HepG2 (cell line): ENCODE measurements at regions not wholly inside any gene's neighbourhood (a gene's known extent, or its start where the extent isn't known, plus 50 kb on each side); places are given as distances from the start of the nearest gene placed in this dataset.
A peak's percentile ranks its signal among the peaks of the same experiment; 100 is the strongest.

Experiments
- AHR ChIP-seq: IDR thresholded peaks from 2 replicates; pipeline ENCODE4 v1.6.1; 2018; ENCODE audit warnings: missing genetic modification reagents, missing compliant biosample characterization
- CCAR2 ChIP-seq: fragments of 200-400 bp; formaldehyde crosslinking; optimal IDR thresholded peaks from 2 replicates; pipeline ENCODE3; 2018; ENCODE audit warnings: low read depth, mild to moderate bottlenecking, low read length, moderate library complexity
- HDAC2 ChIP-seq: sonication (generic); formaldehyde crosslinking; IDR thresholded peaks from 2 replicates; pipeline ENCODE4 v1.4.0; 2020; ENCODE audit warnings: missing genetic modification reagents
- HHEX ChIP-seq: IDR thresholded peaks from 2 replicates; pipeline ENCODE4 v1.6.1; 2016; ENCODE audit warnings: control low read depth
- HNRNPH1 ChIP-seq: fragments of 200-400 bp; formaldehyde crosslinking; optimal IDR thresholded peaks from 2 replicates; pipeline ENCODE3; 2017; ENCODE audit warnings: mild to moderate bottlenecking, low read depth, low read length
- MATR3 ChIP-seq: sonication (generic); formaldehyde crosslinking; IDR thresholded peaks from 2 replicates; pipeline ENCODE4 v1.4.0; 2020; ENCODE audit warnings: missing genetic modification reagents
- MLLT10 ChIP-seq: sonication (generic); formaldehyde crosslinking; IDR thresholded peaks from 2 replicates; pipeline ENCODE4 v1.4.0; 2020; ENCODE audit warnings: missing genetic modification reagents
- NFAT5 ChIP-seq: sonication (generic); formaldehyde crosslinking; IDR thresholded peaks from 2 replicates; pipeline ENCODE4 v1.4.0; 2020; ENCODE audit warnings: missing genetic modification reagents
- NFRKB ChIP-seq: fragments of 450-650 bp; IDR thresholded peaks from 2 replicates; pipeline ENCODE4 v1.6.1; 2017
- ONECUT2 ChIP-seq: sonication (generic); formaldehyde crosslinking; IDR thresholded peaks from 2 replicates; pipeline ENCODE4 v1.4.0; 2020; ENCODE audit warnings: missing genetic modification reagents
- ZFP41 ChIP-seq: sonication (generic); formaldehyde crosslinking; IDR thresholded peaks from 2 replicates; pipeline ENCODE4 v1.4.0; 2020; ENCODE audit warnings: mild to moderate bottlenecking, missing genetic modification reagents, borderline replicate concordance
- ZNF446 ChIP-seq: sonication (generic); formaldehyde crosslinking; IDR thresholded peaks from 2 replicates; pipeline ENCODE4 v1.5.0; 2020; ENCODE audit warnings: mild to moderate bottlenecking, missing genetic modification reagents
- ZNF468 ChIP-seq: sonication (generic); formaldehyde crosslinking; IDR thresholded peaks from 2 replicates; pipeline ENCODE4 v1.8.0; 2022; ENCODE audit warnings: mild to moderate bottlenecking, moderate library complexity, missing genetic modification reagents
- ZNF615 ChIP-seq: sonication (generic); formaldehyde crosslinking; IDR thresholded peaks from 2 replicates; pipeline ENCODE4 v1.5.0; 2020; ENCODE audit warnings: mild to moderate bottlenecking, missing genetic modification reagents, borderline replicate concordance
- ZNF841 ChIP-seq: sonication (generic); formaldehyde crosslinking; IDR thresholded peaks from 2 replicates; pipeline ENCODE4 v1.8.1; 2023; ENCODE audit warnings: missing genetic modification reagents, borderline replicate concordance
- ZNF850 ChIP-seq: sonication (generic); formaldehyde crosslinking; conservative IDR thresholded peaks from 2 replicates; pipeline ENCODE4 v1.9.0; 2021; ENCODE audit warnings: mild to moderate bottlenecking, missing genetic modification reagents
- TF ChIP-seq, protein P1 (sequence below): sonication (generic); formaldehyde crosslinking; IDR thresholded peaks from 2 replicates; pipeline ENCODE4 v1.4.0; 2020; ENCODE audit warnings: mild to moderate bottlenecking, missing genetic modification reagents
- TF ChIP-seq, protein P2 (sequence below): sonication (generic); formaldehyde crosslinking; IDR thresholded peaks from 2 replicates; pipeline ENCODE4 v1.9.0; 2022; ENCODE audit warnings: missing genetic modification reagents, mild to moderate bottlenecking, borderline replicate concordance
- TF ChIP-seq, protein P3 (sequence below): sonication (generic); formaldehyde crosslinking; conservative IDR thresholded peaks from 2 replicates; pipeline ENCODE4 v1.4.0; 2020; ENCODE audit warnings: mild to moderate bottlenecking, missing genetic modification reagents, moderate library complexity

- TF ChIP-seq NFAT5, result no peak
- TF ChIP-seq NFRKB, result no peak
- TF ChIP-seq CCAR2, result no peak
- TF ChIP-seq, protein P1, sequence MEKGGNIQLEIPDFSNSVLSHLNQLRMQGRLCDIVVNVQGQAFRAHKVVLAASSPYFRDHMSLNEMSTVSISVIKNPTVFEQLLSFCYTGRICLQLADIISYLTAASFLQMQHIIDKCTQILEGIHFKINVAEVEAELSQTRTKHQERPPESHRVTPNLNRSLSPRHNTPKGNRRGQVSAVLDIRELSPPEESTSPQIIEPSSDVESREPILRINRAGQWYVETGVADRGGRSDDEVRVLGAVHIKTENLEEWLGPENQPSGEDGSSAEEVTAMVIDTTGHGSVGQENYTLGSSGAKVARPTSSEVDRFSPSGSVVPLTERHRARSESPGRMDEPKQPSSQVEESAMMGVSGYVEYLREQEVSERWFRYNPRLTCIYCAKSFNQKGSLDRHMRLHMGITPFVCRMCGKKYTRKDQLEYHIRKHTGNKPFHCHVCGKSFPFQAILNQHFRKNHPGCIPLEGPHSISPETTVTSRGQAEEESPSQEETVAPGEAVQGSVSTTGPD (CRISPR knock-in tag), result no peak
- peak; percentile 93; the same call in 1 of the 2 replicates for TF ChIP-seq AHR (CRISPR knock-in tag)
- no peak for TF ChIP-seq ZFP41 (CRISPR knock-in tag)
- TF ChIP-seq ZNF615 (CRISPR knock-in tag), result 0 out of 2 replicates have a peak, but pooled peaks have one; percentile 90
- no peak for TF ChIP-seq ZNF446 (CRISPR knock-in tag)
- TF ChIP-seq ZNF850 (CRISPR knock-in tag), result no peak
- no peak for TF ChIP-seq HHEX (CRISPR knock-in tag)
- TF ChIP-seq MLLT10 (CRISPR knock-in tag), result no peak
- TF ChIP-seq, protein P2, sequence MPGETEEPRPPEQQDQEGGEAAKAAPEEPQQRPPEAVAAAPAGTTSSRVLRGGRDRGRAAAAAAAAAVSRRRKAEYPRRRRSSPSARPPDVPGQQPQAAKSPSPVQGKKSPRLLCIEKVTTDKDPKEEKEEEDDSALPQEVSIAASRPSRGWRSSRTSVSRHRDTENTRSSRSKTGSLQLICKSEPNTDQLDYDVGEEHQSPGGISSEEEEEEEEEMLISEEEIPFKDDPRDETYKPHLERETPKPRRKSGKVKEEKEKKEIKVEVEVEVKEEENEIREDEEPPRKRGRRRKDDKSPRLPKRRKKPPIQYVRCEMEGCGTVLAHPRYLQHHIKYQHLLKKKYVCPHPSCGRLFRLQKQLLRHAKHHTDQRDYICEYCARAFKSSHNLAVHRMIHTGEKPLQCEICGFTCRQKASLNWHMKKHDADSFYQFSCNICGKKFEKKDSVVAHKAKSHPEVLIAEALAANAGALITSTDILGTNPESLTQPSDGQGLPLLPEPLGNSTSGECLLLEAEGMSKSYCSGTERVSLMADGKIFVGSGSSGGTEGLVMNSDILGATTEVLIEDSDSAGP (CRISPR knock-in tag), result peak; percentile 96
- TF ChIP-seq HDAC2, result peak; percentile 99
- no peak for TF ChIP-seq ZNF468
- TF ChIP-seq ZNF841 (CRISPR knock-in tag), result no peak
- TF ChIP-seq MATR3 (CRISPR knock-in tag), result no peak
- TF ChIP-seq, protein P3, sequence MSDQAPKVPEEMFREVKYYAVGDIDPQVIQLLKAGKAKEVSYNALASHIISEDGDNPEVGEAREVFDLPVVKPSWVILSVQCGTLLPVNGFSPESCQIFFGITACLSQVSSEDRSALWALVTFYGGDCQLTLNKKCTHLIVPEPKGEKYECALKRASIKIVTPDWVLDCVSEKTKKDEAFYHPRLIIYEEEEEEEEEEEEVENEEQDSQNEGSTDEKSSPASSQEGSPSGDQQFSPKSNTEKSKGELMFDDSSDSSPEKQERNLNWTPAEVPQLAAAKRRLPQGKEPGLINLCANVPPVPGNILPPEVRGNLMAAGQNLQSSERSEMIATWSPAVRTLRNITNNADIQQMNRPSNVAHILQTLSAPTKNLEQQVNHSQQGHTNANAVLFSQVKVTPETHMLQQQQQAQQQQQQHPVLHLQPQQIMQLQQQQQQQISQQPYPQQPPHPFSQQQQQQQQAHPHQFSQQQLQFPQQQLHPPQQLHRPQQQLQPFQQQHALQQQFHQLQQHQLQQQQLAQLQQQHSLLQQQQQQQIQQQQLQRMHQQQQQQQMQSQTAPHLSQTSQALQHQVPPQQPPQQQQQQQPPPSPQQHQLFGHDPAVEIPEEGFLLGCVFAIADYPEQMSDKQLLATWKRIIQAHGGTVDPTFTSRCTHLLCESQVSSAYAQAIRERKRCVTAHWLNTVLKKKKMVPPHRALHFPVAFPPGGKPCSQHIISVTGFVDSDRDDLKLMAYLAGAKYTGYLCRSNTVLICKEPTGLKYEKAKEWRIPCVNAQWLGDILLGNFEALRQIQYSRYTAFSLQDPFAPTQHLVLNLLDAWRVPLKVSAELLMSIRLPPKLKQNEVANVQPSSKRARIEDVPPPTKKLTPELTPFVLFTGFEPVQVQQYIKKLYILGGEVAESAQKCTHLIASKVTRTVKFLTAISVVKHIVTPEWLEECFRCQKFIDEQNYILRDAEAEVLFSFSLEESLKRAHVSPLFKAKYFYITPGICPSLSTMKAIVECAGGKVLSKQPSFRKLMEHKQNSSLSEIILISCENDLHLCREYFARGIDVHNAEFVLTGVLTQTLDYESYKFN (CRISPR knock-in tag), result peak; percentile 87
- no peak for TF ChIP-seq ONECUT2 (CRISPR knock-in tag)
- TF ChIP-seq HNRNPH1, result peak; percentile 26
Observed at GRCh38 chr2:43018179-43019024, 208.0 kb downstream of the ZFP36L2 start (continued).
